Heart right ventricle (tissue), 16 donors: ENCODE measurements at regions not wholly inside any gene's neighbourhood (a gene's known extent, or its start where the extent isn't known, plus 50 kb on each side); places are given as distances from the start of the nearest gene placed in this dataset.

Experiments used
- ATAC-seq, 8 donors: fragments of 200-7000 bp; cut with Tn5 transposase; one replicate each; pipeline ENCODE4 v1.9.1; 2020; ENCODE audit warnings: mild to moderate bottlenecking in 8 of 8, moderate library complexity in 8 of 8, moderate number of reproducible peaks in 1 of 8
- DNase-seq, 2 donors: peaks; one replicate each; pipeline ENCODE4 v3.0.0-alpha.2; 2020
- H3K27ac ChIP-seq, 10 donors: fragments of 200-600 bp; sonication (generic) in 2 of 10; one replicate each; pipeline versions ENCODE4 v1.5.0 to v1.8.0; 2020 to 2022; ENCODE audit warnings: mild to moderate bottlenecking in 3 of 10
- H3K27me3 ChIP-seq, 7 donors: fragments of 200-600 bp; one replicate each; pipeline ENCODE4 v1.8.0; 2021 to 2022; ENCODE audit warnings: mild to moderate bottlenecking in 2 of 7
- H3K36me3 ChIP-seq, 9 donors: fragments of 200-600 bp; sonication (generic) in 1 of 9; one replicate each; pipeline versions ENCODE4 v1.5.0 to v1.8.0; 2020 to 2022; ENCODE audit warnings: mild to moderate bottlenecking in 2 of 9
- H3K4me1 ChIP-seq, 9 donors: fragments of 200-600 bp; sonication (generic) in 1 of 9; one replicate each; pipeline versions ENCODE4 v1.5.0 to v1.8.0; 2020 to 2022; ENCODE audit warnings: mild to moderate bottlenecking in 4 of 9
- H3K4me3 ChIP-seq, 10 donors: fragments of 200-600 bp; sonication (generic) in 2 of 10; one replicate each; pipeline versions ENCODE4 v1.5.0 to v1.8.0; 2020 to 2022; ENCODE audit warnings: mild to moderate bottlenecking in 7 of 10, moderate library complexity in 2 of 10
- H3K9me3 ChIP-seq, 11 donors: fragments of 200-600 bp in 10 of 11; sonication (generic) in 2 of 11; one replicate each; pipeline versions ENCODE4 v1.5.0 to v1.8.0; 2013 to 2022; ENCODE audit warnings: mild to moderate bottlenecking in 2 of 11, control low read depth in 1 of 11, moderate library complexity in 1 of 11
- WGBS, 2 donors: extraction: QIAGEN DNeasy Blood & Tissue Kit; methylation state at CpG; one replicate each; pipeline ENCODE4 v1.1.7; 2013; ENCODE audit warnings: inconsistent platforms in 1 of 2; 5-methylcytosine and 5-hydroxymethylcytosine counted together
- intact Hi-C, 10 donors: fragments of 100-400 bp; cut with DNase I; formaldehyde crosslinking; loops; one replicate each; pipeline versions ENCODE4 v1.11.1 to v1.14.2; 2022
- TF ChIP-seq, protein P1 (sequence below), 9 donors: fragments of 200-600 bp; sonication (generic) in 2 of 9; IDR thresholded peaks; one replicate each; pipeline versions ENCODE4 v1.5.0 to v1.8.0; 2021 to 2022; ENCODE audit warnings: antibody characterized with exemption in 9 of 9, mild to moderate bottlenecking in 5 of 9, moderate library complexity in 1 of 9
- donor health status: Arrhythmogenic right ventricular cardiomyopathy.
- donor health status: ischemic (EF 13 %, LVEDD 7.1; RV severe dilation, severe dysfunction).
- donor health status: healthy with polysubstance abuse.
- donor health status: DM: no; HTN: yes; CAD: no.
- donor health status: DM: no; HTN: no; CAD: no.
- donor health status: ischemic (EF 25% LVEDD 6.9; RV normal size, moderate dysfunction).
- donor health status: ischemic (EF 25% LVEDD 5.7; RV mildly dilated, moderate dysfunction).
- donor health status: healthy.
- donor health status: DM: yes; HTN: yes; CAD: no.
- donor health status: Ischemic cardiomyopathy.
- donor health status: ischemic (EF 35%, LVEDD 5.7; RV mildly dilated, moderate dysfunction).
- donor health status: nonischemic (EF 11% LVEDD 7.7; RV severe dilation, severe dysfunction).
- donor health status: DM: yes; HTN: yes; CAD: no.
- donor health status: PGD.
- donor health status: ischemic (EF 29% LVEDD 5.4; RV normal size, mild dysfunction).
- donor health status: nonischemic (EF 23%, LVEDD 6.1; RV moderate dilation, normal function).

DNA sequence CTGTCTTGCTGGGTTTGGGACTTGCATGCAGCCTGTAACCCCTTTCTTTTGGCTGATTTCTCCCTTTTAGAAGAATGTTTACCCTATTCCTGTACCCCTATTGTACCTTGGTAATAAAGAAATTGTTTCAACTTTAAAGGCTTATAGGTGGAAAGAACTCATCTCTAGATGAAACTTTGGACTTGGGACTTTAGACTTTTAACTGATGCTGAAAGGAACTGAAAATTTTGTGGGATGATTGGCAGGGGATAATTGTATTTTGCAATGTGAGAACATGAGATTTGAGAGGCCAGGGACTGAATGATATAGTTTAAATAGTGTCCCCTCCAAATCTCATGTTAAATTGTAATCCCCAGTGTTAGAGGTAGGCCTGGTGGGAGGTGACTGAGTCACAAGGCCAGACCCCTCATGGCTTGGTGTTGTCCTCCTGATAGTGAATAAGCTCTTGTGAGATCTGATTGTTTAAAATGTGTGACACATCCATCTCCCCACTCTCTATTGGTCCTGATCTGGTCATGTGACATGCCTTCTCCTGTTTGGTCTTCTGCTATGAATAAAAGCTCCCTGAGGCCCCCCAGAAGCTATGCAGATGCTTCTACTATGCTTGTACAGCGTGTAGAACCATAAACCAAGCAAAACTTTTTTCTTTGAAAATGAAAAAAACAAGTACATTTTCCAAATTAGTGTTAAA lies 1621.3 kb upstream of the B3GALT2 start:
- TF ChIP-seq, protein P1, sequence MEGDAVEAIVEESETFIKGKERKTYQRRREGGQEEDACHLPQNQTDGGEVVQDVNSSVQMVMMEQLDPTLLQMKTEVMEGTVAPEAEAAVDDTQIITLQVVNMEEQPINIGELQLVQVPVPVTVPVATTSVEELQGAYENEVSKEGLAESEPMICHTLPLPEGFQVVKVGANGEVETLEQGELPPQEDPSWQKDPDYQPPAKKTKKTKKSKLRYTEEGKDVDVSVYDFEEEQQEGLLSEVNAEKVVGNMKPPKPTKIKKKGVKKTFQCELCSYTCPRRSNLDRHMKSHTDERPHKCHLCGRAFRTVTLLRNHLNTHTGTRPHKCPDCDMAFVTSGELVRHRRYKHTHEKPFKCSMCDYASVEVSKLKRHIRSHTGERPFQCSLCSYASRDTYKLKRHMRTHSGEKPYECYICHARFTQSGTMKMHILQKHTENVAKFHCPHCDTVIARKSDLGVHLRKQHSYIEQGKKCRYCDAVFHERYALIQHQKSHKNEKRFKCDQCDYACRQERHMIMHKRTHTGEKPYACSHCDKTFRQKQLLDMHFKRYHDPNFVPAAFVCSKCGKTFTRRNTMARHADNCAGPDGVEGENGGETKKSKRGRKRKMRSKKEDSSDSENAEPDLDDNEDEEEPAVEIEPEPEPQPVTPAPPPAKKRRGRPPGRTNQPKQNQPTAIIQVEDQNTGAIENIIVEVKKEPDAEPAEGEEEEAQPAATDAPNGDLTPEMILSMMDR (IDR thresholded peaks at IDR 0.05), result no peak
- ATAC-seq (no peak), DNase-seq (no peak)
- no peak overlapping the region for H3K27ac ChIP-seq
- H3K36me3 ChIP-seq, result no peaks in the 10 kb centered on the region
- WGBS, 2 donors, result 86 to 91% methylated on average over 1 of the region's 1 CpG
- H3K9me3 ChIP-seq, result no peaks in the 10 kb centered on the region
- no peaks in the 10 kb centered on the region for H3K27me3 ChIP-seq
- intact Hi-C loops, result no loop called here
- no peak overlapping the region for H3K4me3 ChIP-seq
- H3K4me1 ChIP-seq, result peaks cover 0 to 18% (median 0%) of the 10 kb centered on the region in 9 donors

DNA sequence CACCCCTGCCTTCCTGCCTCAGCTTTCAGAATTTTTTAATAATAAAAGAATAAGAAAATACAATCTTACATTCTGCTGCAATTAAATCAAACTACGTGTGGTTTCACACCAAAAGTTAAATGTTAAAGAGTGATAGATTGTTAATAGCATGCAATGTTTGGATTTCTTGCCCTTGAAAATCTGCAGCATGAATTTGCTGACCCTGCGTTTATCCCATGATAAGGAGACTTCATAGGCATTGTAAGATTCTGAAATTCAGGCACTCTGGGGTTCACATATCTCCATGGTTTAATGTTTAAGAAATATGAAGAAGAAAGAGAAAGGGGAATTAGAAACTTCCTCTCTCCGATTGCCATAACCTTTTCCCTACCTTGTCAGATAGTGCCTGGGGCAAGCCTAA lies 1616.2 kb upstream of the B3GALT2 start:
- H3K27ac ChIP-seq, result no peak overlapping the region
- no peaks in the 10 kb centered on the region for H3K27me3 ChIP-seq
- H3K4me1 ChIP-seq, result no peaks in the 10 kb centered on the region
- ATAC-seq (no peak), DNase-seq (no peak)
- no peaks in the 10 kb centered on the region for H3K36me3 ChIP-seq
- TF ChIP-seq, protein P1 (IDR thresholded peaks at IDR 0.05), result no peak
- no peak overlapping the region for H3K4me3 ChIP-seq
- 67 to 77% methylated on average over 3 of the region's 3 CpGs for WGBS, 2 donors
- intact Hi-C loops, result no loop called here
- H3K9me3 ChIP-seq, result no peaks in the 10 kb centered on the region

DNA sequence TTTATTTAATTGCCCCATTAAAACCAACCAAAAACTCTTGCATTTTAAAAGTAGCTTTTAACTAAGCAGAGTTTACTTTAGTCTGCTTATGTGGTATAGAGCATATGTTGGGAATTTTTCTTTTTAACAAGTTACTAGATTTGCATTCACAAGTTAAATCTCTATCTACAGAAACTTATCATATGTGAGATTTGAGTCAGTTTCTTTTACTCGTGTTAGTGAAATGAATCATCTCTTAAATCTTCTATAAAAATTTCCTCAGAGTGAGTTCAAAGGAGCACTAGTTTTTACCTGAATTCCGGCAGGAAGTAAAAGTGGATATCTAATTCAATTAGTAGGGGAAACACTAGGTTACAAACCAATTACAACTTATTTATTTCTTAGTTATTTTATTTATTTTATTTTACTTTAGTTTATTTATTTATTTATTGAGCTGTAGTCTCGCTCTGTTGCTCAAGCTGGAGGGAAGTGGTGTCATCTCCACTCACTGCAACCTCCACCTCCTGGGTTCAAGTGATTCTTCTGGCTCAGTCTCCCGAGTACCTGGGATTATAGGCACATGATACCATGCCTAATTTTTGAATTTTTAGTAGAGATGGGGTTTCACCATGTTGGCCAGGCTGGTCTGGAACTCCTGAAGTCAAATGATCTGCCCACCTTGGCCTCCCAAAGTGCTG lies 1609.6 kb upstream of the B3GALT2 start:
- 76 to 86% methylated on average over 4 of the region's 4 CpGs for WGBS, 2 donors
- H3K27ac ChIP-seq, result no peak overlapping the region
- no peak overlapping the region for H3K4me3 ChIP-seq
- TF ChIP-seq, protein P1 (IDR thresholded peaks at IDR 0.05), result no peak
- no peaks in the 10 kb centered on the region for H3K4me1 ChIP-seq
- ATAC-seq (no peak), DNase-seq (no peak)
- H3K9me3 ChIP-seq, result no peaks in the 10 kb centered on the region
- intact Hi-C loops, result no loop called here
- H3K36me3 ChIP-seq, result no peaks in the 10 kb centered on the region
- no peaks in the 10 kb centered on the region for H3K27me3 ChIP-seq

DNA sequence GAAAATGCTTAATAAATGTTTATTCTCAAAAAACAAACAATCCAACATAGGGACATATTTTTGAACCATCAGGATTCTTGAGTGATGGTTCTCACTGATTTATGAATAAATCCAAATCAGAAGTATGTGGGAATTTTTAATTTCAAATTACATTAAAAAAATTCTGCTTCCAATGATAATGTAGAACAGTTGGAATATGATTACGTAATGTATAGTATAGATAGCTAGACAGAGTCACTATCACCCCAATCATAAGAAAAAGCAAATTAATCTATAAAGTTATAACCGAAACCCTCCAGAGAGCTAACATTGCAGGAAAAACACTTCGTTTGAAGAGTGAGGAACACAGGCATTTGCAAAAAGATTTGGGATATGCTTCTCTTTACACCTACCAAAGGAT lies 1600.6 kb upstream of the B3GALT2 start:
- 82% methylated on average over 3 of the region's 3 CpGs for WGBS, 2 donors
- Histone ChIP-seq H3K4me3 (no peak overlapping the region), H3K4me1 (no peaks in the 10 kb centered on the region), H3K36me3 (no peaks in the 10 kb centered on the region), H3K27ac (no peak overlapping the region), H3K27me3 (no peaks in the 10 kb centered on the region), H3K9me3 (peaks cover 0 to 12% (median 0%) of the 10 kb centered on the region in 11 donors)
- intact Hi-C loops, result no loop called here
- DNase-seq (no peak), ATAC-seq (no peak)
- TF ChIP-seq, protein P1 (IDR thresholded peaks at IDR 0.05), result no peak
